ENCODE measurements at regions not wholly inside any gene's neighbourhood (a gene's known extent, or its start where the extent isn't known, plus 50 kb on each side); places are given as distances from the start of the nearest gene placed in this dataset.
A peak's percentile ranks its signal among the peaks of the same experiment; 100 is the strongest.

DNA sequence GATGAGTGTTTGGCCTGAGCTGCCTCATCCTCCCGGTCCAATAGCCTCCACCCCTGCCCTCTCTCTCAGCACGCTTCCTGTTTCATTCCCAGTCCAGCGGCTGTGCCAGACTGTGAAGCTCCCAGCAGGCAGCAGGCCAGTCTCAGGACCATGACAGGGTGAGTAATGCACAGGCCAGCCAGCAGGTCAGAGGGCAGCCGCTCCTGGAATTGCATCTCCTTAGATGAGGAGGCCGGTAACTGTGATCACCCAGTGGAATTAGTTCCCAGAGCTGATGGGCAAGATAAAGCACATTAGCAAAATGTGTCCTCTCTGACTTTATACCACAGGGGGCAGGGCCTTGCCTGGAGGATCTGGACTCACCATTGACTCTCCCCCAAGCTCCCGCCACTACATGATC lies 251.2 kb downstream of the ETS1 start:
- ChIA-PET CTCF (interaction anchor here (0.6 to 1.4 kb wide), 3 partner anchors 186 to 296 kb away, joined by 3 to 5 read pairs (median 3); no protein-coding TSS in a partner anchor), POLR2A (no interaction called here)
- 54% methylated on average over 4 of the region's 6 CpGs for WGBS (ENCODE audit: missing lambda C conversion rate)
- ATAC-seq: peak; percentile 62 to 87
- TF ChIP-seq JUN (IDR thresholded peaks at IDR 0.05) (no peak), GATA3 (IDR thresholded peaks at IDR 0.05; ENCODE audit: borderline replicate concordance) (peak; percentile 44; the same call in 1 of the 2 replicates)
- Histone ChIP-seq H3K4me2 (no peak overlapping the region), H3K4me3 (no peak overlapping the region), H3K9me3 (no peaks in the 10 kb centered on the region), H3K4me1 (no peaks in the 10 kb centered on the region), H3K27ac (0 out of 6 replicates have a peak overlapping the region, but pooled peaks of 1 of the 2 experiments have one; percentile 19)
- peak in 1 of 2 experiments; percentile 41 for DNase-seq (ENCODE audit: low read depth in 1 of 2, low spot score in 1 of 2)
- FAIRE-seq: no peak

- WGBS (ENCODE audit: missing lambda C conversion rate): 88% methylated on average over 10 of the region's 10 CpGs
- Histone ChIP-seq H3K4me1 (no peaks in the 10 kb centered on the region), H3K9me3 (no peaks in the 10 kb centered on the region), H3K27ac (0 out of 6 replicates have a peak overlapping the region, but pooled peaks of 1 of the 2 experiments have one; percentile 19), H3K4me2 (no peak overlapping the region), H3K4me3 (no peak overlapping the region)
- ATAC-seq (no peak), FAIRE-seq (no peak), DNase-seq (ENCODE audit: low read depth in 1 of 2, low spot score in 1 of 2) (no peak)
- ChIA-PET POLR2A (no interaction called here), CTCF (interaction anchor here (1.1 to 1.4 kb wide), 3 partner anchors 114 to 296 kb away, joined by 3 to 5 read pairs (median 3); no protein-coding TSS in a partner anchor)
- TF ChIP-seq FOSL2 (IDR thresholded peaks at IDR 0.05) (no peak), FOSL2 (CRISPR knock-in tag; IDR thresholded peaks at IDR 0.05) (no peak), NPAS2 (CRISPR knock-in tag; IDR thresholded peaks at IDR 0.05; ENCODE audit: borderline replicate concordance) (no peak), RFX5 (IDR thresholded peaks at IDR 0.05) (no peak), EHMT2 (IDR thresholded peaks at IDR 0.05; ENCODE audit: low read depth) (no peak), JUN (IDR thresholded peaks at IDR 0.05) (no peak), E2F6 (IDR thresholded peaks at IDR 0.05; ENCODE audit: borderline replicate concordance, low read depth) (no peak), MYC (IDR thresholded peaks at IDR 0.05; ENCODE audit: borderline replicate concordance, low read length) (no peak), KDM5A (IDR thresholded peaks at IDR 0.05) (no peak), TFCP2L1 (CRISPR knock-in tag; IDR thresholded peaks at IDR 0.05) (no peak)
Measured at GRCh38 chr11:128335729-128336128, 251.6 kb downstream of the ETS1 start.

GRCh38 chr11:128334311-128335044 lies 252.9 kb downstream of the ETS1 start:
- H3K9me3 ChIP-seq: no peaks in the 10 kb centered on the region
- H3K27ac ChIP-seq: no peak overlapping the region
- no peak for ATAC-seq
- 78% methylated on average over 10 of the region's 12 CpGs for WGBS (ENCODE audit: missing lambda C conversion rate)
- no peak for DNase-seq (ENCODE audit: low read depth in 1 of 2, low spot score in 1 of 2)
- no peak overlapping the region for H3K4me2 ChIP-seq
- TF ChIP-seq CHD4 (IDR thresholded peaks at IDR 0.05; ENCODE audit: borderline replicate concordance): no peak
- TF ChIP-seq FOSB (CRISPR knock-in tag; IDR thresholded peaks at IDR 0.05): no peak
- no peak for TF ChIP-seq RFX5 (IDR thresholded peaks at IDR 0.05)
- no peak for TF ChIP-seq ZFP36 (IDR thresholded peaks at IDR 0.05; ENCODE audit: borderline replicate concordance, partially characterized antibody)
- no peak for TF ChIP-seq NPAS2 (CRISPR knock-in tag; IDR thresholded peaks at IDR 0.05; ENCODE audit: borderline replicate concordance)
- TF ChIP-seq KDM1A (IDR thresholded peaks at IDR 0.05; ENCODE audit: low read depth): no peak
- no peak for TF ChIP-seq TP53 (CRISPR knock-in tag; IDR thresholded peaks at IDR 0.05)
- TF ChIP-seq HOXB13 (CRISPR knock-in tag; IDR thresholded peaks at IDR 0.05; ENCODE audit: low read depth): no peak
- TF ChIP-seq, protein P1, sequence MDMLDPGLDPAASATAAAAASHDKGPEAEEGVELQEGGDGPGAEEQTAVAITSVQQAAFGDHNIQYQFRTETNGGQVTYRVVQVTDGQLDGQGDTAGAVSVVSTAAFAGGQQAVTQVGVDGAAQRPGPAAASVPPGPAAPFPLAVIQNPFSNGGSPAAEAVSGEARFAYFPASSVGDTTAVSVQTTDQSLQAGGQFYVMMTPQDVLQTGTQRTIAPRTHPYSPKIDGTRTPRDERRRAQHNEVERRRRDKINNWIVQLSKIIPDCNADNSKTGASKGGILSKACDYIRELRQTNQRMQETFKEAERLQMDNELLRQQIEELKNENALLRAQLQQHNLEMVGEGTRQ (IDR thresholded peaks at IDR 0.05): no peak
- TF ChIP-seq RNF2 (IDR thresholded peaks at IDR 0.05; ENCODE audit: borderline replicate concordance, low read depth): no peak
- no peaks in the 10 kb centered on the region for H3K4me1 ChIP-seq
- no peak for FAIRE-seq
- ChIA-PET POLR2A (no interaction called here), CTCF (interaction anchor here (0.7 to 1.6 kb wide), 5 partner anchors 115 to 298 kb away, joined by 3 to 5 read pairs (median 3); no protein-coding TSS in a partner anchor)
- H3K4me3 ChIP-seq: no peak overlapping the region
